DMS79 (cell line): ENCODE measurements at regions not wholly inside any gene's neighbourhood (a gene's known extent, or its start where the extent isn't known, plus 50 kb on each side); places are given as distances from the start of the nearest gene placed in this dataset.
"Not testable (repeated sequence)": the region's sequence is repeated elsewhere in the genome, so short reads cannot be mapped to it uniquely, and the experiment has no call there.

Experiments
- DNase-seq: peaks from one replicate; lab custom pipeline; 2025; lab: John Stamatoyannopoulos, UW

DNA sequence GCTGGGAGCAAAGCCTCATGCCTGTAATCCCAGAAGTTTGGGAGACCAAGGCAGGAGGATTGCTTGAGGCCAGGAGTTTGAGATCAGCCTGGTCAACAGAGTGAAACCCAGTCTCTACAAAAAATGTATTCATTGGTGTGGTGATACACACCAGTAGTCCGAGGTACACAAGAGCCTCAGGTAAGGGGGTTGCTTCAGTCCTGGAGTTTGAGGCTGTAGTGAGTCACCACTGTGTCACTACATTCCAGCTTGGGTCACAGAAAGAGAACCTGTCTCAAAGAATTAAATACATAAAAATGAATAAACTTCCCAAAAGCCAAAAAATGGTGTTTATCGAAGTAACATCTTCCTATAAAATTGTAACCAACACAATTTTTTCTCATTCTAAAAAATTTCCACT is 568.1 kb upstream of the LINC00305 start:
- no peak for DNase-seq

- DNase-seq, result no peak
Observed at GRCh38 chr18:64714086-64714485, 565.2 kb upstream of the LINC00305 start.

DNA sequence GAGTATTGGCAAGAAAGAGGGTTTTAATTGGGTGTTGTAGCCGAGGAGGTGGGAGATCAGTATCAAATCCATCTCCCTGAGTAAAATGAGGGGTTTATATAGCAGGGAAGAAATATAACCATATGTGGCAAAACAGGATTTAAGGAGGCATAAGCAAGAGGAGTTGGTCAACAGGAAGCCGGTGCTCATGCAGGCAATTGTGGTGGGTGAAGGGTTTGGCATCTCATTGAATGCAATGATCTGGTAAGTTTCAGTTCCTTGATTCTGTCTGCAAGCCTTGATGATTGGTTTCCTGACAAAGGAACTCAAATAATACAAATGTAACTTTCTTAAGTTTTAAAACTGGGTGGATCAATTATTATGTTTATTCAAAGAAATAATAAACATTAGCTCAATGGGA is 564.4 kb upstream of the LINC00305 start:
- no peak for DNase-seq

DNA sequence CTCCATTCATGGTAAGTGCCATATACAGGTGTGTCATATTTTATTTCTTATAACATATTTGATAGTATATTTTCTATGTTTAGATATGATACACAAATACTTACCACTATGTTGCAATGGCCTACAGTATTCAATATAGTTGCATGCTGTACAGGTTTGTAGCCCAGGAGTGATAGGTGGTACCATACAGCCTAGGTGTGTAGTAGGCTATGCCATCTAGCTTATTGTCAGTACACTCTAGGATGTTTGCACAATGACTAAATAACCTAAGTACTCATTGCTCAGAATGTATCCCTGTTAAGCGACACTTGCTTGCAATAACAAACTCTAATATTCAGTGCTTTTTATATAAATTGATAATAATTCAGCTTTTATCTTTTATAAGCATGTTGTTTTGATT is 563.1 kb upstream of the LINC00305 start:
- no peak for DNase-seq

- no peak for DNase-seq
Observed at GRCh38 chr18:64710105-64710861, 561.4 kb upstream of the LINC00305 start.

DNA sequence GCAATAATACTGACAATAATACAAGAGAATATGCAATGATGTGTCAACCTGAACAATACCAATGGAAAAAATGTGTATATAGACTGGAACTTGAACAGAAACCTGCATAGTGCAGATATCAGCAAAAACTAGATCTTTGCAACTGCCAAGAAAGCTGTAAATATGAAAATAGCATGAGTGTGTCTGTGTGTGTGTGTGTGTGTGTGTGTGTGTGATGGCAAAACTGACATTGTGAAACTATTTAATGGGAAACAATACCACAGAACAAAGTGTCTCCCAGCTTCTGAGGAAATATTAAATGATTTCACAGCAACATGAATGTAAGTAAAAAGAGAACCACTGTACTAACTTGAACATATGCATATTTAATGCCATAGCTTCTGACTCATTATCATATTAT is 558.2 kb upstream of the LINC00305 start:
- no peak for DNase-seq

DNA sequence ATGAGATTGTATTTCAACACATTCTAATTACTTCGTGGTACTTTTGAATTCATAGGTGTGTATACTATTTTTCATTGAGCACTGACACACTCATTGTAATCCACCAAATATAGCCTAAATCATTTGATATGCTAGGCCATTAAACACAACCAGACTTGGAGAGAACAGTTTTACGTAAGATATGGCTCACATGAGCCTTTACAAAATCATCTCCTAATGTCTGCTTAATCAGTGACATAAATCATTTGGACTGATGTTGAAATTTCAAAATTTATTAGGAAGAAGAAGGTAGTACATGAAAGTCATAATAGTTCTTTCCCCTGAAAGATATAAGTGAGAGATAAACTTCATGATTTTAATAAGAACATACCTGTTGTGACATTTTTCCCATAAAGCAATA is 550.2 kb upstream of the LINC00305 start:
- no peak for DNase-seq

DNA sequence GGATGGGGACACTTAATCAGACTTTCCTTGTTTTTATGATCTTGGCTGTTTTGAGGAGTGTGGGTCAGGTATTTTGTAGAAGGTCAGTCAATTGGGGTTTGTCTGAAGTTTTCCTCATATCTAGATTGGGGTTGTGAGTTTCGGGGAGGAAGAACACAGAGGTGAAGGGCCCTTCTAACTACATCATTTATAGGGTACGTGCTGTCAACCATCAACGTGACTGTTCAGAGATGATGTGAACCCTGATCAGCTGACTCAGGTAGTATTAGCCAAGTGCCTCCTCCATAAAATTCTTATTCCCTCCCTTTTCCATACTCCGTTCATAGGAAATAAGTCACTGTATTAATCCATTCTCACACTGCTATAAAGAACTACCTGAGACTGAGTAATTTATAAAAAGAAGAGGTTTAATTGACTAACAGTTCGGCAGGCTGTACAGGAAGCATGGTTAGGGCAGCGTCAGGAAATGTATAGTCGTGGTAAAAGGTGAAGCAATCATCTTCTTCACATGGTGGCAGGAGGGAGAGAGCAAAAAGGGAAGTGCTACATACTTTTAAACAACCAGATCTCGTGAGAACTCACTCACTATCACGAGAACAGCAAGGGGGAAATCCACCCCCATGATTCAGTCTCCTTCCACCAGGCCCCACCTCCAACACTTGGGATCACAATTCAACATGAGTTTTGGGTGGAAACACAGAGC is 547.1 kb upstream of the LINC00305 start:
- DNase-seq, result no peak

GRCh38 chr18:64693766-64694165 is 544.9 kb upstream of the LINC00305 start:
- no peak for DNase-seq

GRCh38 chr18:64692826-64693225 is 543.9 kb upstream of the LINC00305 start:
- DNase-seq, result no peak

- no peak for DNase-seq
Observed at GRCh38 chr18:64679121-64679520, 530.2 kb upstream of the LINC00305 start.

DNA sequence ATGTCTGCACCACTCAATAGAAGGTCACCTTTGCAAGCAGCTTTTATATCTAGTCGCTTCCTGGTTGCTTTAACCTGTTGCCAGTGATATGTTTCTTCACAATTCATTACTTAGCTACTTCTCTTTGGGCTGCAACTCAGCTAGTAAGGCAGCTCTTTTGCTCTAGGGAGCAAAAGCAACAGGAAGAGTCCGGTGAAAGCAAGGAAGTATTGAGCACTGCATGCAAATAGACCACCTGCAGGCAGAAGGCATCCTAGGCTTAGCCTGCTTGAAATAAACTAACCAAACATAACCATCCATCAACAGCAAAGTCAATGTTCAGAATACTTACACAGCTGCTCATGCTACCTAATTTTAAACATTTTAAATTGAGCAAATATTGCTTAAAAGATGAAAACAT is 529.2 kb upstream of the LINC00305 start:
- no peak for DNase-seq

GRCh38 chr18:64674694-64675093 is 525.8 kb upstream of the LINC00305 start:
- no peak for DNase-seq

- not testable (repeated sequence) for DNase-seq
Observed at GRCh38 chr18:64671293-64671692, 522.4 kb upstream of the LINC00305 start.

- no peak for DNase-seq
Observed at GRCh38 chr18:64668461-64668962, 519.6 kb upstream of the LINC00305 start.

DNA sequence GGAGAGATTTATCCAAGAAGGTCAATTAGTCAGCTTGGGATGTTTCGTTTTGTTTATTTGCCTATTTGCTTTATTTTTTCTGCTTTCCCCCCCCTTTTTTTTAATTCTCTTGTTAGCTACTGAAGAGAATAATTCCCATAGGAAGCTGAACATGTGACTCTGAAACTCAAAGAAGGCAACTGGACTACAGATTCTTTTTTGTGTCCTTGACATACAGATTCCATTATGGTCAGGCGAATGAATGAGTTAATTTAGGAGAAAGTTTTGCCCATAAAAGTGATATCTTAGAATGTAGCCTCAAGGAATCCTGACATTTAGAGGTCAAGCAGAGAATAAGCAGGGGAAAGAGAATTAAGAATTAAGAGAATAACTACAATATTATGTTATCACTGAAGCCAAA is 514.2 kb upstream of the LINC00305 start:
- DNase-seq, result no peak

GRCh38 chr18:64659196-64659595 is 510.3 kb upstream of the LINC00305 start:
- DNase-seq, result no peak

- no peak for DNase-seq
Observed at GRCh38 chr18:64653068-64653467, 504.2 kb upstream of the LINC00305 start.

GRCh38 chr18:64650068-64650467 is 501.2 kb upstream of the LINC00305 start:
- DNase-seq, result no peak

- DNase-seq, result no peak
Observed at GRCh38 chr18:64645753-64646152, 496.9 kb upstream of the LINC00305 start.

- DNase-seq, result no peak
Observed at GRCh38 chr18:64639536-64639935, 490.6 kb upstream of the LINC00305 start.

DNA sequence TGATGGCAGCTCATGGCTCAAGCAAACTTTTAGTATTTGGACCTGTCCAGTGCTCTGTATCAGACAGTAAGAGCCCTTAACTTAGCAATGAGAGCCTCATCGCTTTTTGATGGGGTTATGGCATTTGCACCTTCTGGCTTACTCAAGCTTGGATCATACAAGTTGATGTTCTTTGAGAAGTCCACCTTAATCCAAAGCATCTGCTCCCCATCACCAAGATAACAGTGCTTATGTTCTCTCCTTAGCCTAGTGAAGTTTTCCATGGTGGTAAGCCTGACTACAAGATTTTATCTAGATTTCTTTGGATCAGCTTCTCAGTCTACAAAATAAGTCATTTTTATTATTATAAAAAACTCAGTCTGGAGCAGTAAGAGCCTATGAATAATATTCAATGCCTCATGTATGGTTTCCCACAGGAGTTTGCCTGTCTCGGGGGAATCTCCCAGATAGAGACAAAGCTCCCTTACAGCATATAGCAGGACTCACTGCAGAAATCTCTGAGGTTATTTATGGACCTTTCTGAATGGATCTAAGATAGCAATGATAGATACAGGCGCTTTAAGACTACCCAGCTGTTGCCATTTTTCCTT is 472.2 kb upstream of the LINC00305 start:
- DNase-seq, result no peak

- no peak for DNase-seq
Observed at GRCh38 chr18:64618390-64618789, 469.5 kb upstream of the LINC00305 start.
